OCI-LY7 (cell line): ENCODE measurements at regions not wholly inside any gene's neighbourhood (a gene's known extent, or its start where the extent isn't known, plus 50 kb on each side); places are given as distances from the start of the nearest gene placed in this dataset.

Experiments
- CTCF ChIP-seq: fragments of 200-600 bp; sonication (generic); conservative IDR thresholded peaks from 2 replicates; pipeline ENCODE4 v1.5.1; 2014; ENCODE audit warnings: mild to moderate bottlenecking, antibody characterized with exemption, low read length, moderate library complexity, mixed read lengths
- EZH2phosphoT487 ChIP-seq: fragments of 200-600 bp; sonication (generic); IDR thresholded peaks from 2 replicates; pipeline ENCODE4 v1.6.1; 2018; ENCODE audit warnings: low read depth, borderline replicate concordance, mild to moderate bottlenecking, mixed run types, antibody characterized with exemption, low read length, moderate library complexity, mixed read lengths

DNA sequence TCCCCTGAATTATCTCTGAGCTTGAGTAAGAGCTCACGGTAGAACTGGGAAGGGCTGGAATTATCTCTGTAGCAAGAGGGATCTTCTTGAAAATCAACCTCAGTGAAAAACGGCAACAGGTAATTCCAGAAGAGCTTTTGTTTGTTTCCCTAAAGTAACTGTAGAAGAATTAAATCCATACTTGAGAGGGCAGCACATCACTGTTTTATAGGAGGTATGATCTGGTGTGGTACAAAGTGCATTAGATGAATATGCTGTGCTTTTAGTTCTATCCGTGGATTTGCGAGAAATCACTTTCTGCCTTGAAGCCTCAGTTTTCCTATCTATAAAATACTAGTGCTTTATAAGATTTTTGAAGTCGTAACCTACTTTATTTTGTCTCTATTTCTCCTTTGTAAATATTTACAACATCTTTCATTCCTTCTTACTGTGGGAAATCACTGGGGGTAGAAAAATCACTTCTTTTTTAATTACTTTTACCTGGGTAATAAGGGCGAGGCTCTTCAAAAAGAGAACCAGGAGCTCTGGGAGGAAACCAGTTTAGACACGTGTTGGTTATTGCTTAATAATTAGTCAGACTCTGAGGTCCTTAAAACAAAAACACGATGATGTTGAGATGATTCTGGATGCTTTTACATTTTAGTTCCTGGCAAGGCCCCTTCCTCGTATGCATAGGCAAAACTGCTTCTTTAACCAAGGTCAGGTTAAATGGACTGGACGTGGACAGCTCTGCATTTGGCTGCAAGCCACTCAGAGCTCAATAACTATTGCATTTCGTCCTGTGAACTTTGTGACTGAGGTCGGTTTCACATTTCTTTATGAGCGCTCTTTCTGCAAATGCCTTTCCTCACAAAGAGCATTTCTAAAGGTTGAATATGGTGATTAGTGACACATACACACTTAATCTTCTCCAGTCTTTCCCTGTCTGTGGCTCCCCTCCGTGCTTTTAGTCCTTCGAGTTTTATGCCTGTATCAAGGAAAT is 376.1 kb downstream of the BRINP1 start:
- TF ChIP-seq CTCF (no peak), EZH2phosphoT487 (no peak)
